HepG2 (cell line): ENCODE measurements at regions not wholly inside any gene's neighbourhood (a gene's known extent, or its start where the extent isn't known, plus 50 kb on each side); places are given as distances from the start of the nearest gene placed in this dataset.

ENCODE experiments used
- ATAC-seq: fragments of 200-7000 bp; cut with Tn5 transposase; 3 replicates; pipeline ENCODE4 v1.9.1; 2020; ENCODE audit warnings: mild to moderate bottlenecking, moderate library complexity
- BruUV-seq: library from RNA; stranded (reverse); fragments of 400-500 nt; replicated peaks from 2 replicates; lab custom pipeline; 2021; lab: Mats Ljungman, UMichigan
- CTCF ChIA-PET: fragments of 300-600 bp; formaldehyde crosslinking; extraction: SDS; loops from one replicate; lab custom pipeline; 2021; ENCODE audit warnings: low total read pairs, inconsistent platforms, low intra/inter-chr PET ratio; lab: Yijun Ruan, JAX
- POLR2A ChIA-PET: fragments of 350-600 bp; sonication (Branson Sonifier 250); formaldehyde crosslinking; loops from one replicate; lab custom pipeline; 2020; ENCODE audit warnings: antibody characterized with exemption, inconsistent platforms; lab: Yijun Ruan, JAX
- DNase-seq: peaks from one replicate; pipeline ENCODE4 v3.0.0-alpha.2; 2015; ENCODE audit warnings: low spot score
- FAIRE-seq: peaks from 3 replicates; lab custom pipeline; 2011; peaks lifted over from hg19 to GRCh38; lab: Jason Lieb, UNC
- H2AFZ ChIP-seq: one replicate; pipeline ENCODE4 v1.6.1; 2011; ENCODE audit warnings: low read length, inconsistent platforms
- H3K27ac ChIP-seq: fragments of 300-600 bp; 3 replicates; pipeline ENCODE4 v1.8.0; 2011; ENCODE audit warnings: mixed run types, mild to moderate bottlenecking, mixed read lengths, low read length, inconsistent platforms; ENCODE audit not compliant: insufficient read depth; ENCODE audit errors: extremely low read length
- H3K27me3 ChIP-seq, 2 experiments: fragments of 200-600 bp in 1 of 2; 2 replicates in 1 of 2; 3 replicates in 1 of 2; pipeline versions ENCODE4 v1.6.0 to v1.8.0; 2011; ENCODE audit warnings: low read length in 2 of 2, mild to moderate bottlenecking in 2 of 2, moderate library complexity in 2 of 2, inconsistent platforms in 1 of 2; ENCODE audit not compliant: insufficient read depth in 2 of 2, control insufficient read depth in 1 of 2
- H3K36me3 ChIP-seq, 2 experiments: fragments of 200-600 bp in 1 of 2; replicated peaks in 1 of 2; 2 replicates in 1 of 2; 3 replicates in 1 of 2; pipeline versions ENCODE4 v1.5.1 to v1.8.0; 2011; ENCODE audit warnings: low read length in 2 of 2, inconsistent platforms in 1 of 2; ENCODE audit not compliant: insufficient read depth in 2 of 2, control insufficient read depth in 1 of 2
- H3K4me1 ChIP-seq: 2 replicates; pipeline ENCODE4 v1.5.1; 2012; ENCODE audit warnings: low read length, inconsistent platforms; ENCODE audit not compliant: insufficient read depth
- H3K4me2 ChIP-seq: 2 replicates; pipeline ENCODE4 v1.6.0; 2011; ENCODE audit warnings: low read depth, low read length, inconsistent platforms
- H3K4me3 ChIP-seq, 3 experiments: fragments of 200-600 bp in 1 of 3; sonication (generic), shearing (Covaris generic) in 1 of 3; replicated peaks in 1 of 3; 2 replicates each; pipeline ENCODE4 v1.5.1; 2011 to 2016; ENCODE audit warnings: low read length in 3 of 3, inconsistent platforms in 2 of 3, low read depth in 2 of 3, mild to moderate bottlenecking in 2 of 3, control low read depth in 1 of 3, mixed read lengths in 1 of 3; ENCODE audit not compliant: insufficient read depth in 1 of 3
- H3K79me2 ChIP-seq: one replicate; pipeline ENCODE4 v1.6.1; 2011; ENCODE audit warnings: low read length, inconsistent platforms; ENCODE audit not compliant: insufficient read depth
- H3K9ac ChIP-seq: 2 replicates; pipeline ENCODE4 v1.6.0; 2011; ENCODE audit warnings: mild to moderate bottlenecking, low read depth, low read length, inconsistent platforms; ENCODE audit not compliant: insufficient read depth
- H3K9me3 ChIP-seq: 2 replicates; pipeline ENCODE4 v1.5.1; 2012; ENCODE audit warnings: mild to moderate bottlenecking, low read length
- H4K20me1 ChIP-seq: 2 replicates; pipeline ENCODE4 v1.6.0; 2011; ENCODE audit warnings: inconsistent platforms, mild to moderate bottlenecking, low read length, moderate library complexity; ENCODE audit not compliant: insufficient read depth
- ATF1 ChIP-seq: IDR thresholded peaks from 2 replicates; pipeline ENCODE4 v1.6.1; 2016; ENCODE audit warnings: mild to moderate bottlenecking, control low read depth
- BRCA1 ChIP-seq: sonication (generic); formaldehyde crosslinking; IDR thresholded peaks from 2 replicates; pipeline ENCODE4 v1.4.0; 2020; ENCODE audit warnings: missing genetic modification reagents
- DPF2 ChIP-seq: sonication (generic); formaldehyde crosslinking; IDR thresholded peaks from 2 replicates; pipeline ENCODE4 v1.4.0; 2020; ENCODE audit warnings: mild to moderate bottlenecking, low read depth, missing genetic modification reagents, borderline replicate concordance
- DZIP1 ChIP-seq: sonication (generic); formaldehyde crosslinking; IDR thresholded peaks from 2 replicates; pipeline ENCODE4 v1.5.0; 2020; ENCODE audit warnings: mild to moderate bottlenecking, missing genetic modification reagents
- MAFF ChIP-seq: IDR thresholded peaks from 2 replicates; pipeline ENCODE4 v1.6.1; 2011; ENCODE audit warnings: low read depth, low read length, improper control_type of control experiment
- NR2F2 ChIP-seq: IDR thresholded peaks from 2 replicates; pipeline ENCODE4 v1.6.1; 2012; ENCODE audit warnings: low read depth, inconsistent platforms, borderline replicate concordance
- SMAD9 ChIP-seq: sonication (generic); formaldehyde crosslinking; IDR thresholded peaks from 2 replicates; pipeline ENCODE4 v1.5.1; 2020; ENCODE audit warnings: mild to moderate bottlenecking, missing genetic modification reagents
- WGBS: methylation state at CpG from one replicate; pipeline ENCODE4 v1.1.6; 2017; ENCODE audit warnings: low lambda C conversion rate; 5-methylcytosine and 5-hydroxymethylcytosine counted together
- in situ Hi-C: cut with HindIII; loops from 2 replicates; pipeline ENCODE4 v1.10.0; 2017; ENCODE audit warnings: low pct_unique_long_range_greater_than_20kb; ENCODE audit not compliant: extremely low pct_ligation_motif_present
- intact Hi-C: fragments of 100-400 bp; cut with micrococcal nuclease; formaldehyde crosslinking; loops from one replicate; pipeline ENCODE4 v1.10.0; 2022; ENCODE audit not compliant: unreplicated experiment
- TF ChIP-seq, protein P1 (sequence below): fragments of 450-650 bp; IDR thresholded peaks from 2 replicates; pipeline ENCODE4 v1.6.1; 2016
- TF ChIP-seq, protein P2 (sequence below): sonication (generic); formaldehyde crosslinking; IDR thresholded peaks from 2 replicates; pipeline ENCODE4 v1.5.0; 2020; ENCODE audit warnings: mild to moderate bottlenecking, low read depth, missing genetic modification reagents, borderline replicate concordance

- CTCF ChIA-PET: no interaction called here
- ATAC-seq: no peak
- Histone ChIP-seq H4K20me1 (no peaks in the 10 kb centered on the region), H3K79me2 (no peaks in the 10 kb centered on the region), H3K27ac (no peak overlapping the region), H3K9me3 (no peaks in the 10 kb centered on the region; the same call in 1 of the 2 replicates), H3K4me2 (no peak overlapping the region), H3K36me3 (no peaks in the 10 kb centered on the region), H3K4me3 (no peak overlapping the region), H2AFZ (no peak overlapping the region), H3K4me1 (no peaks in the 10 kb centered on the region), H3K9ac (no peak overlapping the region), H3K27me3 (no peaks in the 10 kb centered on the region)
- BruUV-seq: no TSS peak
- no peak for DNase-seq
- no peak for FAIRE-seq
- POLR2A ChIA-PET: no interaction called here
- 8% methylated on average over 2 of the region's 4 CpGs for WGBS
- in situ Hi-C loops: no loop called here
- intact Hi-C loops: no loop called here
- TF ChIP-seq DZIP1 (no peak), NR2F2 (no peak), BRCA1 (CRISPR knock-in tag) (no peak), ATF1 (CRISPR knock-in tag) (no peak)
Observed at GRCh38 chr5:156230887-156231286, 96.1 kb upstream of the SGCD start.

GRCh38 chr5:156232251-156232869, 94.6 kb upstream of the SGCD start:
- Histone ChIP-seq H3K4me2 (no peak overlapping the region), H3K4me3 (no peak overlapping the region), H3K27ac (no peak overlapping the region), H3K36me3 (no peaks in the 10 kb centered on the region), H3K9me3 (no peaks in the 10 kb centered on the region; the same call in 1 of the 2 replicates), H3K79me2 (no peaks in the 10 kb centered on the region), H4K20me1 (no peaks in the 10 kb centered on the region), H3K4me1 (no peaks in the 10 kb centered on the region), H3K27me3 (no peaks in the 10 kb centered on the region), H3K9ac (no peak overlapping the region), H2AFZ (no peak overlapping the region)
- DNase-seq: no peak
- BruUV-seq: no TSS peak
- no peak for FAIRE-seq
- no peak for ATAC-seq
- POLR2A ChIA-PET: no interaction called here
- CTCF ChIA-PET: no interaction called here
- TF ChIP-seq, protein P1, sequence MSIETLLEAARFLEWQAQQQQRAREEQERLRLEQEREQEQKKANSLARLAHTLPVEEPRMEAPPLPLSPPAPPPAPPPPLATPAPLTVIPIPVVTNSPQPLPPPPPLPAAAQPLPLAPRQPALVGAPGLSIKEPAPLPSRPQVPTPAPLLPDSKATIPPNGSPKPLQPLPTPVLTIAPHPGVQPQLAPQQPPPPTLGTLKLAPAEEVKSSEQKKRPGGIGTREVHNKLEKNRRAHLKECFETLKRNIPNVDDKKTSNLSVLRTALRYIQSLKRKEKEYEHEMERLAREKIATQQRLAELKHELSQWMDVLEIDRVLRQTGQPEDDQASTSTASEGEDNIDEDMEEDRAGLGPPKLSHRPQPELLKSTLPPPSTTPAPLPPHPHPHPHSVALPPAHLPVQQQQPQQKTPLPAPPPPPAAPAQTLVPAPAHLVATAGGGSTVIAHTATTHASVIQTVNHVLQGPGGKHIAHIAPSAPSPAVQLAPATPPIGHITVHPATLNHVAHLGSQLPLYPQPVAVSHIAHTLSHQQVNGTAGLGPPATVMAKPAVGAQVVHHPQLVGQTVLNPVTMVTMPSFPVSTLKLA: no peak
- TF ChIP-seq SMAD9 (CRISPR knock-in tag) (no peak), DPF2 (no peak), MAFF (no peak)
- TF ChIP-seq, protein P2, sequence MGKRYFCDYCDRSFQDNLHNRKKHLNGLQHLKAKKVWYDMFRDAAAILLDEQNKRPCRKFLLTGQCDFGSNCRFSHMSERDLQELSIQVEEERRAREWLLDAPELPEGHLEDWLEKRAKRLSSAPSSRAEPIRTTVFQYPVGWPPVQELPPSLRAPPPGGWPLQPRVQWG (CRISPR knock-in tag): no peak
- in situ Hi-C loops (no loop called here), intact Hi-C loops (no loop called here)
- WGBS: 10% methylated on average over 3 of the region's 3 CpGs
